ENCODE measurements at regions not wholly inside any gene's neighbourhood (a gene's known extent, or its start where the extent isn't known, plus 50 kb on each side); places are given as distances from the start of the nearest gene placed in this dataset.
"Not testable (repeated sequence)": the region's sequence is repeated elsewhere in the genome, so short reads cannot be mapped to it uniquely, and the experiment has no call there.

- no peak for DNase-seq (ENCODE audit: low spot score)
- TF ChIP-seq CTCF (IDR thresholded peaks at IDR 0.05; ENCODE audit: extremely low read depth, missing control alignments), result no peak
Measured at GRCh38 chr6:7016226-7016625, 91.5 kb upstream of the RREB1 start.

- TF ChIP-seq CTCF (IDR thresholded peaks at IDR 0.05; ENCODE audit: extremely low read depth, missing control alignments), result no peak
- no peak for DNase-seq (ENCODE audit: low spot score)
Measured at GRCh38 chr6:7021301-7021700, 86.5 kb upstream of the RREB1 start.

- no peak for DNase-seq (ENCODE audit: low spot score)
- no peak for TF ChIP-seq CTCF (IDR thresholded peaks at IDR 0.05; ENCODE audit: extremely low read depth, missing control alignments)
Measured at GRCh38 chr6:7025861-7026260, 81.9 kb upstream of the RREB1 start.

- not testable (repeated sequence) for DNase-seq (ENCODE audit: low spot score)
Measured at GRCh38 chr6:7028963-7029362, 78.8 kb upstream of the RREB1 start.

- not testable (repeated sequence) for DNase-seq (ENCODE audit: low spot score)
Measured at GRCh38 chr6:7030968-7031367, 76.8 kb upstream of the RREB1 start.

- no peak for DNase-seq (ENCODE audit: low spot score)
- no peak for TF ChIP-seq CTCF (IDR thresholded peaks at IDR 0.05; ENCODE audit: extremely low read depth, missing control alignments)
Measured at GRCh38 chr6:7033202-7033601, 74.6 kb upstream of the RREB1 start.

- DNase-seq (ENCODE audit: low spot score), result no peak
- TF ChIP-seq CTCF (IDR thresholded peaks at IDR 0.05; ENCODE audit: extremely low read depth, missing control alignments), result no peak
Measured at GRCh38 chr6:7034055-7034454, 73.7 kb upstream of the RREB1 start.

GRCh38 chr6:7035837-7036249, 71.9 kb upstream of the RREB1 start:
- TF ChIP-seq CTCF (IDR thresholded peaks at IDR 0.05; ENCODE audit: extremely low read depth, missing control alignments), result no peak
- no peak for DNase-seq (ENCODE audit: low spot score)

GRCh38 chr6:7041511-7042026, 66.2 kb upstream of the RREB1 start:
- no peak for TF ChIP-seq CTCF (IDR thresholded peaks at IDR 0.05; ENCODE audit: extremely low read depth, missing control alignments)
- peak; percentile 45 for DNase-seq (ENCODE audit: low spot score)
